ENCODE measurements at regions not wholly inside any gene's neighbourhood (a gene's known extent, or its start where the extent isn't known, plus 50 kb on each side); places are given as distances from the start of the nearest gene placed in this dataset.

DNA sequence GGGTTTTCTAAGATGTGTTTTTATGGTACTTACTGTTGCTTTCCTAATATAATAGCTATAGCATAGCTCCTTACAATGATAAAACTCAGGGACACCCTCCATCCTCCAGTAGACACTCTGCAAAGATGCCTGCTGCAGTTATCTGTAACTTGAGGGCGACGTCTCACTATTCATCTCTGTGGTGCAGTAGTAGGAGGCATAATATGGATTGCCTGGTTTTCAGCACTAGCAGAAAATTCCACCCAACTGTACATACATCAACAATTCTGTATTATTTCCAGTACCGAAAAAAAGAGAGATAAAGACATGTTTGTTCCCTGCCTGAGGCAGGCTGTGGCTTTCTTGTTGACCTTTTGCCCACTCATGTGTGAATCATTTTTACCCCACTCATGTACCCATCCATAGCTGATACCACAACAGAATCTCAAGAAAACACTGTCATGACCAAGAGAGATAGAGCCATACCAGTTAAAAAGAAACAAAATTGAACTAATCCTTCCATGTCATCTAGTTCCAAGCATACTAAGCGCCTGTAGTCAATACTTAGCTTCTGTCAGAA is 220.1 kb downstream of the RAB28 start:
- TF ChIP-seq EZH2 (IDR thresholded peaks at IDR 0.05; ENCODE audit: low read length, unreplicated experiment) (no peak), CTCF (conservative IDR thresholded peaks at IDR 0.05; ENCODE audit: low read depth, low read length) (no peak)

Measured in PC-3 (cell line).